Non-pigmented ciliary epithelial cell (primary cell): ENCODE measurements at regions not wholly inside any gene's neighbourhood (a gene's known extent, or its start where the extent isn't known, plus 50 kb on each side); places are given as distances from the start of the nearest gene placed in this dataset.
"Not testable (repeated sequence)": the region's sequence is repeated elsewhere in the genome, so short reads cannot be mapped to it uniquely, and the experiment has no call there.

ENCODE experiments used
- DNase-seq: peaks from one replicate; pipeline ENCODE4 v3.0.0-alpha.2; 2010; ENCODE audit warnings: low read depth

- DNase-seq: no peak
Observed at GRCh38 chr7:47190462-47190861, 391.4 kb downstream of the TNS3 start.

GRCh38 chr7:47188653-47189315 is 393.1 kb downstream of the TNS3 start:
- no peak for DNase-seq

GRCh38 chr7:47188136-47188535 is 393.8 kb downstream of the TNS3 start:
- DNase-seq: no peak

GRCh38 chr7:47186316-47186715 is 395.6 kb downstream of the TNS3 start:
- no peak for DNase-seq

GRCh38 chr7:47185839-47186238 is 396.1 kb downstream of the TNS3 start:
- DNase-seq: no peak

GRCh38 chr7:47185170-47185569 is 396.7 kb downstream of the TNS3 start:
- no peak for DNase-seq

- DNase-seq: no peak
Observed at GRCh38 chr7:47183862-47184590, 397.9 kb downstream of the TNS3 start.

GRCh38 chr7:47181746-47182361 is 400.1 kb downstream of the TNS3 start:
- no peak for DNase-seq

- no peak for DNase-seq
Observed at GRCh38 chr7:47180516-47180826, 401.4 kb downstream of the TNS3 start.

- peak; percentile 48 for DNase-seq
Observed at GRCh38 chr7:47179812-47180515, 401.9 kb downstream of the TNS3 start.

GRCh38 chr7:47172602-47173539 is 409.0 kb downstream of the TNS3 start:
- not testable (repeated sequence) for DNase-seq

GRCh38 chr7:47170516-47170915 is 411.4 kb downstream of the TNS3 start:
- no peak for DNase-seq

GRCh38 chr7:47154791-47155190 is 427.1 kb downstream of the TNS3 start:
- DNase-seq: no peak

GRCh38 chr7:47153576-47153975 is 428.3 kb downstream of the TNS3 start:
- no peak for DNase-seq

- peak; percentile 86 for DNase-seq
Observed at GRCh38 chr7:47153058-47153457, 428.9 kb downstream of the TNS3 start.

- no peak for DNase-seq
Observed at GRCh38 chr7:47152307-47152706, 429.6 kb downstream of the TNS3 start.

GRCh38 chr7:47150497-47151260 is 431.2 kb downstream of the TNS3 start:
- no peak for DNase-seq

- DNase-seq: no peak
Observed at GRCh38 chr7:47149971-47150370, 431.9 kb downstream of the TNS3 start.

- DNase-seq: no peak
Observed at GRCh38 chr7:47149208-47149839, 432.6 kb downstream of the TNS3 start.

- DNase-seq: no peak
Observed at GRCh38 chr7:47148536-47149207, 433.2 kb downstream of the TNS3 start.
